GM18498 (cell line): ENCODE measurements at regions not wholly inside any gene's neighbourhood (a gene's known extent, or its start where the extent isn't known, plus 50 kb on each side); places are given as distances from the start of the nearest gene placed in this dataset.

ENCODE experiments used
- ATAC-seq: cut with Tn5 transposase; IDR thresholded peaks from one replicate; pipeline ENCODE4 v1.9.1; 2021; ENCODE audit warnings: mild to moderate bottlenecking, moderate library complexity; ENCODE audit not compliant: unreplicated experiment

GRCh38 chr5:34480810-34481528 lies 175.2 kb upstream of the RAI14 start:
- ATAC-seq, result no peak

GRCh38 chr5:34483442-34484033 lies 172.6 kb upstream of the RAI14 start:
- ATAC-seq, result no peak

- no peak for ATAC-seq
Observed at GRCh38 chr5:34484216-34484920, 171.8 kb upstream of the RAI14 start.

DNA sequence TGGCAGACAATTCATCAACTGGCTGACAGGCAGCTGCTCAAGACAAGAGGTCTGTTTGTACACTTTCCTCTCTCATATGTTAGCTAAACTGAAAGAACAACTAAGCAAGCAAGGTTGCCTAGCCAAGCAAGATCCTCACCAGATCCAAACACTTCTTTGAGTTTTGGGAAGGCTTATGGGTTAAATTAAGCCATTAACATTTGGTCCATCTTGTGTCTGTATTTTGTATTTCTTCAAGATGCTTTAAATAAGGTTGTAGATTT lies 170.4 kb upstream of the RAI14 start:
- ATAC-seq, result no peak

- ATAC-seq, result peak; percentile 58
Observed at GRCh38 chr5:34486160-34486848, 169.8 kb upstream of the RAI14 start.

DNA sequence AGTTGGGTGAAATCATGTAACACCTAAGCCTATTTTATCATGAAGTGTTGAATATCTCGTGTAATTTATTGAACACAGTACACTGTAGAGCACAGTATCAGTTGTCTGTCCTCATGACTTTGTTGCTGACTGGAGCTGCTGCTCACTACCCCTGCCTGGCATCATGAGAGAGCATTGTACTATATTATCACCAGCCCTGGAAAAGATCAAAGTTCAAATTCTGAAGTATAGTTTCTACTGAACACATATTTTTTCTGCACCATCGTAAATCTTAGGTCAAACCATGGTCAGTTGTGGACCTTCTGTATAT lies 169.3 kb upstream of the RAI14 start:
- no peak for ATAC-seq

DNA sequence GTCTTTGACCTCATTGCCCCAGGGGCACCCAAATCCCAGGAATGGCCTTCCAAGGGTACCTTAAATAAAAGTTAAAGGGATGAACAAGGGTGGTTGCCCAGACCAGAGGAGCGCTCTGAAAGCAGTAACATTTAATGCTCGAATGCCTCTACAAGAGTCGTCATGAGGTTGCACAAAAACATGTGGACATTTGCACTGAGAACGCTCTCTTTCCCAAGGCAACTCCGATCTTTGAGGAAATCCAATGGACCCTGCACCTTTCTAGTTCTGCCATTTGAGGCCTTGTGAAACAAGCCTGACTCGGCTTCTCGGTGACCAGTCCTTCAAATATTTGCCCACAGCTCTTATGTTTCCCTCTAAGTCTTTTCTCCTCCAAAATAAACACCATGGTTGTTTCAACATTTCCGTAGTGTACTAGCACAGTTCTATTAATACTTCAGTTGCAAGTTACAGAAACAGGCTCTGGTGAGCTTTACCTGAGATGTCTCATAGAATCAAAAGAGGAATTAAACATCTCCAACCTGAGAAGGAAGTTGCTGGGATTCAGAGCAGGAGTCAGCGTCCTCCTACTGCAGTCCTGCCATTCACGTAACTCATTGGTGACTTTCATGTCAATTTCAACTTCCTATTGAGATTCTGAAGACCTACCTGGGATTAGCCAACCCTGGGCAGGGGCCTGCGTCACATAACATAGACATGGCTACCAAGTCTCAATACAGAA lies 168.8 kb upstream of the RAI14 start:
- no peak for ATAC-seq

DNA sequence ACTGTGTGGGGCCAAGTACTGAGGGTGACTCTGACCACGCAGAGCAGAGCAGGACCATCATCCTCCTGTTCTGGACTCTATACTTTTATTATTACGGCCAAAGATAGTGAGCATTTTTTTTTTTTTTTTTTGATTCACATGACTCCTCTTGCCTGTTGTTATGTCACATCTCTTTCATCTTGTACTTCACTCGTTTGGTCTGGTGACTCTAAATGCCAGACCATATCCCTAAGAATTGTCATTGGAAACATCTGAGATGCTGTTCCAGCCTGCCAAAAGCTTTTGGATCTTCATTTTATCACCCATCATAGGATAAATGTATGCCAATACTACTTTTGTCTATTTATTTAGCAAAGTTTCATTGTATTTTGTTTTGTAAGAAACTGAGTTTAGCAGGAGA lies 168.2 kb upstream of the RAI14 start:
- ATAC-seq, result no peak

GRCh38 chr5:34488984-34489383 lies 167.1 kb upstream of the RAI14 start:
- ATAC-seq, result no peak

DNA sequence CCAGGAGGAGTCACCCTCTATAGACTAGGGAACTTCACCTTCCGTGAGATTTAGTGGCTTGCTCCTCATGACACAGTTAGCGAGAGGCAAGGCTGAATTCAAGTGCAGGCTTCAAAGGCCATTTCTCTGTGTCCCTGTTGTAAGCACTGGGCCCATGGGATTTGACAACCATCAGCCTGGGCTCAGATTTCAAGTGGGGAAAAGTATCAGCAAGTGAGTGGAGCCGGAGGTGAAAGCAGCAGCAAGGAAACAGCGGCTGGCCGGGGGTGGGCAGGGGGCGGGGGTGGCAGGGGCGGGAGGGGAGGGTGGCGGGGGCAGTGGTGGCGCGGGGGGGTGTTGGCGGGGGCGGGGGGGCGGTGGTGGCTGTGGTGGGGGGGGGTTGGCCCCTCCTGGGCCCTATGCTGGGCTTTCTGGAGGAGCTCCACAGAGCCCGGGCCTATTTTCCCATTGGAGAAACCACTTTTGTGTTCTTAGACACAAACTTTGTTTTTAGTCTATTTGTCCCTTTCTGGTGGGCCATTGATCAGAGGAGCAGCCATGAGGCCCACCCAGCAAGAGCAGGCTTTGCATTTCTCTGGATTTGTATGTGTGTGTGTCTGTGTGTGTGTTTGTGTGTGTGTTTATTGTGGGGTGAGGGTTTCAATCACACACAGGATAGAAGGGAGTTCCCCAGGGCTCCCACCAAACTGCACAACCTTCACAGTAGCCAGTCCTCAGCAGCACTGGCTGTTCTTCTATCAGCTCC lies 165.4 kb upstream of the RAI14 start:
- ATAC-seq, result no peak

- ATAC-seq, result no peak
Observed at GRCh38 chr5:34491251-34491620, 164.9 kb upstream of the RAI14 start.

DNA sequence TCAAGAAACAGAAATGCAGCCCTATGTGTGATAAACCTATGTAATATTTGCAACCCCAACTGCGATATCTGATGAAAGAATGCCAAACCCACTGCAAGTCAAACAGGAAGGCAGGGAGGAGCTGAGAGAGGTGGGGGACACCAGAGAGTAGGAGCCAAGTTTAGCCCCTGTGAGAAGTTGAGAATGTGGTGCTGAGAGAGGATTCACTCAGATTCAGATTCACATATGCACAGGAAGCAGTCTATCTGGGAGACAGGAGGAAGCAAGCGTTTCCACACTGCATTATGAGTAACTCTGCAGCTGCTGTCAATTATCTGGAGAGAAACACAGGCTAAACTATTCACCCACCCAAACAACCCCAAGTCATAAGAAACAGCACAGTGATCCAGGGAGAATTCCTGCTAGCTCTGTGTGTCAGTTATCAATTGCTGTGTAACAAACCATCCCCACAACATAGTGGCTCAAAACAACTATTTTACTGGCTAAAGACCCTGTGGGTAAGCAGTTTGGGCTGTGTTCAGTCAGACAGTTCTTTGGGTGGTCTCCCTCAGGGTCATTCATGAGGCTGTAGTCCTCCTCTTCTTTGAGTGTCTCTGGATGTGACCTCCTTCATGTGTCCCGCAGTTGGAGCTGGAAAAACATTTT lies 161.9 kb upstream of the RAI14 start:
- no peak for ATAC-seq

DNA sequence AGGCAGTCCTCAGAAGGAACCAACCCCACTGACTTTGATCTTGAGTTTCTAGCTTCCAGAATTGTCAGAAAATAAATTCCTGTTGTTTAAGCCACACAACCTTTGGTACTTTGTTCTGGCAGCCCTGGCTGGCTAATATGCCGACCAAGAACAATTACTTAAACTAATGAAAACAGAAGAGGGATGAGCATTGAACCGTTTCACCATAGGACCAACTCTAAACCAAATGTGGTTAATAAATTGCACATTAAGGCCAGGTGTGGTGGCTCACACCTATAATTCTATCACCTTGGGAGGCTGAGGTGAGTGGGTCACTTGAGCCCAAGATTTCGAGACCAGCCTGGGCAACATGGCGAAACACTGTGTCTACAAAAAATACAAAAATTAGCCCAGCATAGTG lies 160.9 kb upstream of the RAI14 start:
- ATAC-seq, result no peak

GRCh38 chr5:34496260-34496691 lies 159.9 kb upstream of the RAI14 start:
- ATAC-seq, result no peak

DNA sequence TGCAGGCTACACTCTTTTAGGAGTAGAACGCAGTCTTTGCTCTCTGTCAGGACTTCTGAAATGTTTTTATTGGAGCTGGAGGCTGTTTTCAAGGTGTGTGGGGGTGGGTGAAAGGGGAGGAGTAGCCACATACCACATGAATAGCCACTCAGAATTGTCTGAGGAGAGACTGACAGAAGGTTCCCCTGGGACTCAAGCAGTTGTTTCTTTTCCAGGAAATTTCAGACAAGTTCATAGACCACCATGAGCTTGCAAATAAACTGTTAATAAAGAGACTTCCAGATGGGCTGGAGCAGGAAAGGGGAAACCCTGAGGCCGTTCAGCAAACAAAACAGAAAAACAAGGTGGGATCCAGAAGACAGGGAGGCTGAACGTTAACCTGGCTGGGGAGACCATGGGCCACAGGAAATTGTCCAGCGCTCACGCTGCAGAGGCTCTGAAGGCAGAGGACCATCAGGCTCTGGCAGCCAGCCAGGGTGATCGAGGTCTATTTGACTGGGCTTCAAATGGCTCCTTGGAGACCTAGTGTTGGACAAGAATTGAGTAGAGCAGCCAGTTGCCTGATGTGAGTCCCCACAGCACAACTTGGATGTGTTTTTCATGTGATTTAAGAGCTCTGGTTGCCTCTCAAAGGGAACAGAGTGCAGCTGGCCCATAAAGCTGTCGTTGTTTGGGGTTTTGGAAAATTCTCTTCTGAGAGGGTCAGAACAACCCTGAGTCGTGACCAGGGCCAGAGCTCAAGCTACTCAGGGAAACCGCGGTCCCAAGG lies 159.2 kb upstream of the RAI14 start:
- no peak for ATAC-seq

DNA sequence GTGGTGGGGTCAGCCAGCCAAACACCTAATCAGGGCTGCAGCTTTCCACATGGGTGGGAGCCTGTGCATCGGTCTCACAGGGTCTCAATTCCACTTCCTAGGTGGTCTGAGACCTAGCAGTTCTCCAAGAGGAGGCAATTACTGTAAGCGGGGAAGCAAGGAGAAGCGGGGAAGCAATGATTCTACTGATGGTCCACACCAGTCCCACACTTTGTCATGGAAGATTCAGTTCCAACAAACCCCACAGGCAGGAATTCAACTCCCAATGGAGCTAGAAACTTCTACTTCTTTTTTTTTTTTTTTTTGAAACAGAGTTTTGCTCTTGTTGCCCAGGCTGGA lies 158.7 kb upstream of the RAI14 start:
- no peak for ATAC-seq

DNA sequence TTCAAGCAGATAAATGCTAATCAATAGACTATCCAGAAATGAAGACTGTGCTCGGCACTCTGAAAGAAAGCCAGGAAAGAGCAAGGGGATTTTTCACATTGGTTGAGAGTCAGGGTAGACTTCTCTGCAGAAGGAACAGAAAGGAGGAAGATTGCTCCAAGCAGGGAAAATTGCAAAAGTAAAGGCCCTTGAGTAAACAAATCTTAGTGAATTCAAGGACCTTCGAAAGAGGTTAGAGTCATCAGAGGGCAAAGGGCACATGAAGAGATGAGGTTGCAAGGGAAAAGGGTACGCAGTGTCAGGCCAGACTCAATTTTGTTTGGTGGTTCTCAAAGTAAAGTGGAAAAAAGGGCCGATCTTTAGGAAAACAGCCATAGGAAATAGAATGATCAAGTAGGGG lies 157.6 kb upstream of the RAI14 start:
- no peak for ATAC-seq

DNA sequence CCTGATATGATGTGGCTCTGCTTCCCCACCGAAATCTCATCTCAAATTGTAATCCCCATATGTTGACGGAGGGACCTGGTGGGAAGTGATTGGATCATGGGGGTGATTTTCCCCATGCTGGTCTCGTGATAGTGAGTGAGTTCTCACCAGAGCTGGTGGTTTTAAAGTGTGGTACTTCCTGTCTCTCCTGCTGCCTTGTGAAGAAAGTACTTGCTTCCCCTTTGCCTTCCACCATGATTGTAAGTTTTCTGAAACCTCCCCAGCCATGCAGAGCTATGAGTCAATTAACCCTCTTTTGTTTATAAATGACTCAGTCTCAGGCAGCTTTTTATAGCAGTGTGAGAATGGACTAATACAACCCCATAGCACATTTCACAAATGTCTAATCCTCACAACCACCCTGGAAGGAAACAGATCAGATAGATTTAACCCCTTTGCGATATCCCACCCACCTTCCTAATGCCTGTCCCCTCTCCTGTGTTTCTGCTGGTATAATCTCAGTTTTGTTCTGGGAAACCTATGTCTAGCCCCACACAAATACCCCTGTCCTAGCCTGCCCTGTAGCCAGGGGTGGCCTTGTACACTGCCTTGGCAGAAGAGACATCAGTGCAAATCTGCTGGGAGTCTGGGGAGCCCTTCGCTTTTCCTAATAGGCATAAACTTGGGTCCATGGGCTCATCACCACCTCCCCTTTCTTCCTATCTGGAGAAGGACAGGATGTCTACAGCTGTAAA lies 157.0 kb upstream of the RAI14 start:
- ATAC-seq, result peak; percentile 93

GRCh38 chr5:34500236-34500847 lies 155.8 kb upstream of the RAI14 start:
- no peak for ATAC-seq
